Embryonic facial prominence (tissue), 1 donor: ENCODE measurements at regions not wholly inside any gene's neighbourhood (a gene's known extent, or its start where the extent isn't known, plus 50 kb on each side); places are given as distances from the start of the nearest gene placed in this dataset.

Experiments
- DNase-seq: peaks from one replicate; pipeline ENCODE4 v3.0.0-alpha.2; 2016; ENCODE audit errors: extremely low spot score

DNA sequence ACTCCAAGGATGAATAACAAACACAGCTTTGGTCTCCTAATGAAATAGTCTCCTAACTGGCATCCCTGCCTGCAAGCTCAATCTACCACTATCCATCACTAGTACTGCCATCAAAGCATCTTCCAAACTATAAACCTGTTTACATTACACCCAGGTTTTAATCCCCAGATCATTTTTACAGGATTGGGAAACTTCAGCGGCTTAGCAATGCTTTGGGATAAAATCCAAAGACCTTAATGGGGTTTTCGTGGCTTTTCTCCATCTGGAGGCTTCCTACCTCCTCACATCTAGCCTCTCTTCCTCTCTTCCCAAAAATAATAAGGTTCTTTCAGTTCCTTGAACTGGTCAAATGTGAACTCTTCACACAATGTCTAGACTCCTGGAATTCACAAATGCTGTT, 92.2 kb upstream of the SETBP1 start:
- DNase-seq, result no peak

DNA sequence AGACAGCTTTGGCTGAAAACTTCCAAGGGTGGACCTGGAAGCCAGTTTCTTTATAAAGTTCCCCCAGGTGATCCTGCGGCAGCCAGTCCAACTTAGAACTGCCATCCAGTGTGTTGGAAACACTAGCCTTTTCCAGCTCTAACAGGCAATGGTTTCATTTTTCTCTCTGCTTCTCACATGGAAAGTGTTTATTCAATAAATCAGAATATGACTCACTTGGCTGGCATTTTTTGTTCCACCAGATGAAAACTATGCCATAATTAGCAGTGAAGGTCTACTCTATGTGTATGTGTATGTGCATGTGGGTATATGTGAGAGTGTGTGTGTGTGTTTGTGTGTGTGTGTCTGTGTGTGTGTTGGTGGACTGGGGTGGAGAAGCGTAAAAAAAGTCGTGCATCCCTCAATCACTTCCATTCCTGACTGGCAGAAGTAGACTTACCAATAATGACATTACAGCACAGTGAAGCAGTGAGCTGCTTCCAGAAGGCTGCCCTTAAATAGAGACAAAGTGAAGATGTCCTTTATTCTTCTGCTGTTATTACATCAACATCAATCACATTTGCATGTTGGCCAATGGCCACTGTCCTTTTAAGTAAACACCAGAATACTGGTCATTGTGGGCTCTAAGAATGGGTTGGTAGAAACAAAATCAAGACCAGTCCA, 90.9 kb upstream of the SETBP1 start:
- DNase-seq, result no peak

GRCh38 chr18:44590956-44591670, 89.6 kb upstream of the SETBP1 start:
- DNase-seq, result no peak

DNA sequence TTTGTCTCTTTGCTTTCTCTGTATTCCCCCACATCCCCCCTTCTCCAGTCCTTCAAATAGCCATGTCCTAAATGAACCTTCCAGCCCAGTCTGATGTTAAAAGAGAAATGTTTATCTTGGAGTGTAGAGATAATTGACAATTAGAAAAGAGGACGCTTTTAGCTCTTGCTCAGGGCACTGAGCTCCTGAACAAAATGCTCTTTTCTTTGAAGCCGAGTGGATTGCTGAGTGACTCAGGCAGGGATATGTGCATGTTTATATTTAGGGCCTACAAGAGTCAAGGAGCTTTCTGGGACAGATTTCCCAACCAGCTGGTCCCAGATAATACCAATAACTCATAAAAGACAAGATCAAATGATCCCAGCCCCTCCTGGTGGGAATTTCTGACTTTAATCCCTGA, 88.0 kb upstream of the SETBP1 start:
- DNase-seq, result no peak

GRCh38 chr18:44594799-44595467, 85.8 kb upstream of the SETBP1 start:
- DNase-seq, result no peak

DNA sequence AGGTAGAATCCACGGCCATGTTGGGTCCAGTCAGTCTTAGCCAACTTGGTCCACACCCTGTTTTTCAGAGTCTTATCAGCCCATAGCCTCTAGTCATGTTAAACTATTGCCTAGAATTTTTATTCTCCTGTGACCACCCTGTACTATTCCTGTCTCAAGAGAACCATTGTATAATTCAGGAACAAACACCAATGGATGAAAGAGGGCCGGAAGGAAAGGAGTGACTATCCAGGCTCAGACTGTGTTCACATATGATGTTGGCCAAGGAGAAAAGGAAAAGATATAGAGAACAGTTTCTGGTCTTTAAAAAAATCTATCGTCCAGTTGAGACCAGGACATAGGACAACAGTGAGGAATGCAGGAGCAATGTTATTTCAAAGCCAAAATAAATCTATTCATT, 82.9 kb upstream of the SETBP1 start:
- no peak for DNase-seq

GRCh38 chr18:44598514-44598913, 82.2 kb upstream of the SETBP1 start:
- DNase-seq, result no peak

GRCh38 chr18:44599412-44599811, 81.3 kb upstream of the SETBP1 start:
- DNase-seq, result no peak

DNA sequence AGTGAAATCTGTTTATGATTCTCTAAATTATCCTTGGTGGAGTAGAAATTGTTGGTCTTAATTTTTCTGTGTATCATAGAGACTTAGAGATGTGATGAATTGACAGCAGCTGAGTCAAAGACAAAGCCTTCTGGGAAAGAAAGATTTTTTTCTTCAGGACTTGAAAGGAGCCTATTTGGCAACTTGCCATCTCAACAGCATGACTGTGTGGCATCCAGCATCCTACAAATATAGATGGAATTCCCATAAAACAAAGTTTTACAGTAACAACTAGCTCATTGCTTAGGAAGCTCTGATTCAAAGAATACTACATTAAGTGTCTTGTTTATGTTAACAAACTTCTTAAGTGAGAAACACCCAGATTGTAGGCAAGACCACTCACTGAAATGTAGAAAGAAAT, 79.2 kb upstream of the SETBP1 start:
- no peak for DNase-seq

DNA sequence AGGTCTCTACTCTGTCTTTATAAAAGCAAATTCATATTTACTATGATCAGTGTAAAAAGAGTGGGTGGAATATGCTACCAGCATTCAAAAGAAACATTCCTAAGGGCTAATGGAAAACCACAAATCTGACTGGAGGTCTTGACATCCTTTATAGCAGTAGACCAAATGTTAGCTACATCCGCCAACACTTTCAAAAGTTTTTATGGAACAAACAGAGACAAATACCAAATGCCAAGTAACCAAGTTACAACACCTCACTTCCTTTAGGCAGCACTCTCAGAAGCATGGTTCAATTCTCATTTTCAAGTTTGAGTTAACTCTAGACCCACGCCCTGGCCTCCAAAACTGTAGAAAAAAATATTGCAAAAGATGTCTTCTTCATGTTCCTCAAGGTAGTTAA, 78.3 kb upstream of the SETBP1 start:
- DNase-seq, result no peak

DNA sequence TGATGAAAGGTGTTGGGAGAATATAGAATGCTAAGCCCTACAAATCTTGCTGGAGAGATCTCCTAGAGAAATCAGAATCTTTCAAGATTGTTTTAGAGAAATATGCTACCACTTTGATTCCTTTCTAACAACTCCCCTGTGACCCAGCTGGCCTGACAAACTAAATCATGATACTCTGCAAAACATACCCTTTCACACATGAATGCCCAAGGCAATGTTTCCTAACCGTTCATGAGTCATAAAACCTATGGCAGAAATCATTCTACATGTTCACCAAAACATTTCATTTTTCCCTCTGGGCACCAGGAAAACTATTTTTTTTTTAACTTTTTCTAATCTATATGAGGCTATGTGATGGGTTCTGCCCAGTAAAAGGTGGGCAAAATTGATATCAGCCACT, 77.8 kb upstream of the SETBP1 start:
- DNase-seq, result no peak

- no peak for DNase-seq
Measured at GRCh38 chr18:44609181-44609941, 71.3 kb upstream of the SETBP1 start.

GRCh38 chr18:44620812-44621211, 59.9 kb upstream of the SETBP1 start:
- DNase-seq, result no peak

DNA sequence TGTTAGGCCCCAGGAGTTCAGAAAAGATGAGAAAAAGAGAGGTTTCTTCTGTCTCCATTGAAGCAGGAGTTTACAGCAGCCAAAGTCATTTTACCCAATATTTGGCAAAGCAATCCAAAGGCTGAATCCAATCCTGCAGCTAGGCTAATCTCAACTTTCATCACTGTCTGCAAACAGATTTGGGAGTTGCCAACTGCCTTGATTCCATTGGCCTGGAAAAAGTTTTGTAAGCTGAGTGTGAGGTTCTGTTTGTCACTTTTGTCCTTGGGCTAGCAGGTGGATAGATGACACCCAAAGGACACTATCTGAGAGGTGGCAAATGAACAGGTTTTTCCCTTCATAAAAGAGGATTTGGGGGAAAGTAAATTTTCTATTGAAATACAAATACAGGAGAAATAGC, 56.6 kb upstream of the SETBP1 start:
- DNase-seq, result no peak

DNA sequence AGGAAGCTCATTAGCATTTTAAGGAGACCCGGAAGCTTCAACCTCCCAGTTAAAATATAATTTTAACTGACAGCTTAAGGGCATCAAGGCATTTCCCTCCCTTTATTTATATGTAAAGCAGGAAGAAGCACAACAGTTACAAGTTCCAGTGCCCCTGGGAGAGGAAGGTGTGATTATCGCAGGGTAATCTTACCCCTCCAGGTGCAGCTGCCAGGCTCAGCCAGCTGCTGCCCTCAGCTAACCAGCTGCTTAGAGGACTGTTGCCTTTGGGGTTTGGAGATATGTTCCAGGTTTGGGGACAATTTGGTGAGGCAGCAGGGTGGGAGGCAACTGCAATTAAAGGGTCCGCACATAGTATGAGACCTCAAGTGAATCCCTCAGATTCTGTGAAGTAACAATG, 55.3 kb upstream of the SETBP1 start:
- no peak for DNase-seq

DNA sequence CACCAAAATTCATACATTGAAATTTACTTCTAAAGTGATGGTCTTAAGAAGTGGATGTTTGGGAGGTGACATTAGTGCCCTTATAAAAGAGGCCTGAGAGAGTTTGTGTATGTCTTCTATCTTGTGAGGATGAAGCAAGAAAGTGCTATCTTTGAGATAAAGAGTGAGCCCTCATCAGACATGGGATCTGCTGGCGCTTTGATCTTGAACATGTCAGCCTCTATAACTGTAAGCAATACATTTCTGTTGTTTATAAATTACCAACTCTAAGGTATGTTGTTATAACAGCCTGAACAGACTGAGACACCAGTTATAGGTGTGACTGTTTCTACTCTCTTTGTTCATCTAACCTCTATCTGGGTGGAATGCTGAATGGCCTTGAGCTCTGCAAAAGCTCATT, 54.5 kb upstream of the SETBP1 start:
- no peak for DNase-seq

DNA sequence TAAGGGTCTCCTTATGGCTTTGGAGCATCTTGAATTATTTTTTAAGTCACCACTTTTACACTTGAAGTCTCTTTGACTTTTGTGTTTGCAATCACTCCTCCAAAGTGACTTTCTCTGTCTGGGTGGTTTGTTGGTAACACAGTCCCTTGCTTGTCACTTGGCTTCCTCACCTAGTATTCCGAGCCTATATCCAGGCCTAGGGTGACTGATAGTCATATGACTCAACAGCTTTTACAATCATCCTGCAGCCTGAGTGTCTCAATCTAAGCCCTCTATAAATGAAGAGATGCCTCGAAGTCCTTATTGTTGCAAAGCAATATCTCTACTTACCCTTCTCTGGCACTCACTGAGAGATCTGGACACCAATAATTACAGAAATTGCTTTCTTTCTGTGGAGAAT, 53.9 kb upstream of the SETBP1 start:
- DNase-seq, result no peak

- DNase-seq, result no peak
Measured at GRCh38 chr18:44627280-44627679, 53.4 kb upstream of the SETBP1 start.

GRCh38 chr18:44629406-44629805, 51.3 kb upstream of the SETBP1 start:
- DNase-seq, result no peak

- no peak for DNase-seq
Measured at GRCh38 chr18:44630118-44630517, 50.6 kb upstream of the SETBP1 start.
